IMR-90 (cell line): ENCODE measurements at regions not wholly inside any gene's neighbourhood (a gene's known extent, or its start where the extent isn't known, plus 50 kb on each side); places are given as distances from the start of the nearest gene placed in this dataset.

Source experiments
- CTCF ChIP-seq: conservative IDR thresholded peaks from 2 replicates; pipeline ENCODE4 v1.5.1; 2012; ENCODE audit warnings: mild to moderate bottlenecking, low read depth, low read length, improper control_type of control experiment
- MAFK ChIP-seq: IDR thresholded peaks from 2 replicates; pipeline ENCODE4 v1.6.1; 2012; ENCODE audit warnings: low read depth, low read length, improper control_type of control experiment
- RAD21 ChIP-seq: IDR thresholded peaks from 2 replicates; pipeline ENCODE4 v1.6.1; 2012; ENCODE audit warnings: low read length, improper control_type of control experiment

GRCh38 chr5:152164860-152165259 lies 240.2 kb upstream of the GLRA1 start:
- no peak for TF ChIP-seq CTCF
- TF ChIP-seq MAFK = no peak
- no peak for TF ChIP-seq RAD21
